ENCODE measurements at regions not wholly inside any gene's neighbourhood (a gene's known extent, or its start where the extent isn't known, plus 50 kb on each side); places are given as distances from the start of the nearest gene placed in this dataset.

DNA sequence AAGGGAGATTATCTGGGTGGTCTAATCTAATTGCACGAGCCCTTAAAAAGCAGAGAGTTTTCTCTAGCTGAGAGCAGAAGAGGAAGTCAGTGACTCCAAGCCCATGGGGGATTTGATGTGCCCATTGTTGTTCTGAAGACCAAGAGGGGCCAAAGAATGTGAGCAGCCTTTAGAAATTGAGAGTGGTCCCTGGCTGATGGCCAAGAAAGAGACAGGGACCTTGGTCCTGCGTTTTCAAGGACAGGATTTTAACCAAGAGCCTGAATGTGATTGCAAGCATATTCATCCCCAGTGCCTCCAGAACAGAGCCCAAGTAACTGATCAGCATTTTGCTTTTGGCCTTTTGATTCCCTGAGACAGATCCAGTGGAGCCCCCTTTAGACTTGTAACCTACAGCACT is 1353.9 kb downstream of the AACS start (continued):
- no peak for TF ChIP-seq POLR2AphosphoS5 (IDR thresholded peaks at IDR 0.05; ENCODE audit: low read depth, low read length)
- TF ChIP-seq SIN3A (conservative IDR thresholded peaks at IDR 0.05 in 1 of 2, IDR thresholded peaks at IDR 0.05 in 1 of 2; ENCODE audit: low read depth in 1 of 2, low read length in 2 of 2) = no peak
- TF ChIP-seq, protein P1, sequence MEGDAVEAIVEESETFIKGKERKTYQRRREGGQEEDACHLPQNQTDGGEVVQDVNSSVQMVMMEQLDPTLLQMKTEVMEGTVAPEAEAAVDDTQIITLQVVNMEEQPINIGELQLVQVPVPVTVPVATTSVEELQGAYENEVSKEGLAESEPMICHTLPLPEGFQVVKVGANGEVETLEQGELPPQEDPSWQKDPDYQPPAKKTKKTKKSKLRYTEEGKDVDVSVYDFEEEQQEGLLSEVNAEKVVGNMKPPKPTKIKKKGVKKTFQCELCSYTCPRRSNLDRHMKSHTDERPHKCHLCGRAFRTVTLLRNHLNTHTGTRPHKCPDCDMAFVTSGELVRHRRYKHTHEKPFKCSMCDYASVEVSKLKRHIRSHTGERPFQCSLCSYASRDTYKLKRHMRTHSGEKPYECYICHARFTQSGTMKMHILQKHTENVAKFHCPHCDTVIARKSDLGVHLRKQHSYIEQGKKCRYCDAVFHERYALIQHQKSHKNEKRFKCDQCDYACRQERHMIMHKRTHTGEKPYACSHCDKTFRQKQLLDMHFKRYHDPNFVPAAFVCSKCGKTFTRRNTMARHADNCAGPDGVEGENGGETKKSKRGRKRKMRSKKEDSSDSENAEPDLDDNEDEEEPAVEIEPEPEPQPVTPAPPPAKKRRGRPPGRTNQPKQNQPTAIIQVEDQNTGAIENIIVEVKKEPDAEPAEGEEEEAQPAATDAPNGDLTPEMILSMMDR (IDR thresholded peaks at IDR 0.05; ENCODE audit: control extremely low read depth in 1 of 3, insufficient read depth in 1 of 3, low read depth in 1 of 3, low read length in 3 of 3) = no peak
- TF ChIP-seq BCL11A (IDR thresholded peaks at IDR 0.05; ENCODE audit: low read depth in 2 of 2, low read length in 2 of 2) = no peak
- TF ChIP-seq SP1 (IDR thresholded peaks at IDR 0.05; ENCODE audit: low read depth, low read length) = no peak
